ENCODE measurements at regions not wholly inside any gene's neighbourhood (a gene's known extent, or its start where the extent isn't known, plus 50 kb on each side); places are given as distances from the start of the nearest gene placed in this dataset.
"Not testable (repeated sequence)": the region's sequence is repeated elsewhere in the genome, so short reads cannot be mapped to it uniquely, and the experiment has no call there.

DNA sequence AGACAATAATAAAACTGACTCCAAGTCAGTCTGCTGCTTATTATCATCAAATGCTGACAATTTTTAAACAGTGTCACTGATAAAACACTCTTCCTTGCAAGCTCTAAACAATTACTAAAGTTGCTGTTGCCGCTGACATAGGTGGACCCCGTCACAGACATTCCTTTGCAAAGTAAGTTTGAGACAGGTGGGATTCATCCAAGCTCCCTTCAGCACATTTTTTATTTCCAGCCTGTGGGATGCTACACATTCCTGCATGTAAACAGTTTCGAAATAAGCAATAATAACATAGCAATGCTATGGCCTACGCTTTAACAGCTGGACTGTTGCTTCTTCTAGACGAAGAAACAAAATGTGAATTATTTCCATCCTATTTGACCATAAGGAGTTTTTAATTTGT, 85.4 kb upstream of the HIF1A start:
- in situ Hi-C loops (cut with MboI; ENCODE audit: low sequenced_read_pairs, unreplicated experiment): no loop called here
- TF ChIP-seq, protein P1, sequence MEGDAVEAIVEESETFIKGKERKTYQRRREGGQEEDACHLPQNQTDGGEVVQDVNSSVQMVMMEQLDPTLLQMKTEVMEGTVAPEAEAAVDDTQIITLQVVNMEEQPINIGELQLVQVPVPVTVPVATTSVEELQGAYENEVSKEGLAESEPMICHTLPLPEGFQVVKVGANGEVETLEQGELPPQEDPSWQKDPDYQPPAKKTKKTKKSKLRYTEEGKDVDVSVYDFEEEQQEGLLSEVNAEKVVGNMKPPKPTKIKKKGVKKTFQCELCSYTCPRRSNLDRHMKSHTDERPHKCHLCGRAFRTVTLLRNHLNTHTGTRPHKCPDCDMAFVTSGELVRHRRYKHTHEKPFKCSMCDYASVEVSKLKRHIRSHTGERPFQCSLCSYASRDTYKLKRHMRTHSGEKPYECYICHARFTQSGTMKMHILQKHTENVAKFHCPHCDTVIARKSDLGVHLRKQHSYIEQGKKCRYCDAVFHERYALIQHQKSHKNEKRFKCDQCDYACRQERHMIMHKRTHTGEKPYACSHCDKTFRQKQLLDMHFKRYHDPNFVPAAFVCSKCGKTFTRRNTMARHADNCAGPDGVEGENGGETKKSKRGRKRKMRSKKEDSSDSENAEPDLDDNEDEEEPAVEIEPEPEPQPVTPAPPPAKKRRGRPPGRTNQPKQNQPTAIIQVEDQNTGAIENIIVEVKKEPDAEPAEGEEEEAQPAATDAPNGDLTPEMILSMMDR (IDR thresholded peaks at IDR 0.05; ENCODE audit: borderline replicate concordance, control extremely low read depth, extremely low read depth, insufficient read depth, missing control alignments): no peak
- no peak for DNase-seq (ENCODE audit: low spot score)

DNA sequence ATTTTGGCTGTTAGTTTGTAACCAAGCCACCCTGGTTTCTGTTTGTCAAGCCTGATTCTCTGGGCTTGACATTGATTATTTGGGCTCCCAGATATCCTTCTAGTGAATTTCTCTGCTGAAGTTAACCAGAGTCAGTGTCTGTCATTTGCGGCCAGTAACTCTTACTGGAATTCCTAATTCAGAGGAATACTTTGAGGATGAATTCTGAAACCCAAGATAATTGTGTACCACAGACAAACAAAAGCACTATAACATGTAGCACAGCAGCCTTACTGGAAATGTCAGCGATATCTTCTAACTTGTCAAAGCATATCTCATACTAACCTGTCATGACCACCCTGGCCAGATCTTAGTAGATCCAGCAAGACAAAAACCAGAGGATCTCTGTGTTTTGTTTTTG, 84.4 kb upstream of the HIF1A start:
- no peak for DNase-seq (ENCODE audit: low spot score)
- in situ Hi-C loops (cut with MboI; ENCODE audit: low sequenced_read_pairs, unreplicated experiment): no loop called here
- TF ChIP-seq, protein P1 (IDR thresholded peaks at IDR 0.05; ENCODE audit: borderline replicate concordance, control extremely low read depth, extremely low read depth, insufficient read depth, missing control alignments): no peak

DNA sequence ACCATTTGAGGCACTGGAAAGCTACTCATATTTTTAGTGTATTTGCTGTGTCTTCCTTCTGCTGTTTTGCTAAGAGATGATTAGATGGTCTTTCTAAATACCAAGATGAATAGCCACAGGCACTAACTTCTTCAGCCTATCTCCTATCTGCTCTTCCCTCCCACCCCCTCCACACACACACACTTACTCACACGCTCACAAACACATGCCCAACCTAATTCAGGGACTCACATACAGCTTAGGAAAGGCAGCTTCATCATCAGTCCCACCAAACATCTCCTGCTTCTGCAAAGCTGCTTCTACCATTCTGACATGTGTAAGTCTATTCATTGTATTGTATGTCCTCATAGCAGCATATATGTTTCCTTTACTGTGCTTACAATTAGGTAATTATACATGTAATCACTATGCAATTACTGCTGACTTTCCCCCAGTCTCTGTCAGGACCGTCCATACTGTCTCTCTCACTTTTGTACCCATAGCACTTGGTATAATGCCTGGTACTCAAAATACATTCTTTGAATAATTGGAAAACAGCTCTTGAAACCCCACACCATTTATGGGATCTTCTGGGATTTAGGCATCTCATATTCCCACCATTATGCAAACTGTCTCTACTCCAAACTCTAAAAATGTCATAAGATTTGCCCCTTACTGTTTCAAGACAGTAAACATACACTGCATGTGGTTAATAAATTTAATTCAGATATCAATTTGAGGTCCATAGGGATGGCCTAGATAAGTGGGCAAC, 83.3 kb upstream of the HIF1A start:
- in situ Hi-C loops (cut with MboI; ENCODE audit: low sequenced_read_pairs, unreplicated experiment): no loop called here
- TF ChIP-seq, protein P1 (IDR thresholded peaks at IDR 0.05; ENCODE audit: borderline replicate concordance, control extremely low read depth, extremely low read depth, insufficient read depth, missing control alignments): no peak
- no peak for DNase-seq (ENCODE audit: low spot score)

DNA sequence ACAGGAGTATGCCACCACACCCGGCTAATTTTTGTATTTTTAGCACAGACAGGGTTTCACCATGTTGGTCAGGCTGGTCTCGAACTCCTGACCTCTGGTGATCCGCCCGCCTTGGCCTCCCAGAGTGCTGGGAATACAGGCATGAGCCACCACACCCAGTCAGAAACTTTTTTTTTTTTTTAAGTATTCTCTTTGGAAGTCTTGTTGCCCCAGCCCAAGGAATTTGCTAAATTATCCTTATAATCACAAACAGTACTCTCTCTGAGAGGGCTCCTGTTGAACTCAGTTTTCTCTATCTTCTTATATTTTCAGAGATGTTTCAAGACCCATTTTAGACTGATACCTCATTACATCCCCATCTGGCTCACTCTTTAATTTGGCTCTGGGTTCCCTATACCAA, 82.3 kb upstream of the HIF1A start:
- DNase-seq (ENCODE audit: low spot score); in situ Hi-C loops (cut with MboI; ENCODE audit: low sequenced_read_pairs, unreplicated experiment): not testable (repeated sequence)

DNA sequence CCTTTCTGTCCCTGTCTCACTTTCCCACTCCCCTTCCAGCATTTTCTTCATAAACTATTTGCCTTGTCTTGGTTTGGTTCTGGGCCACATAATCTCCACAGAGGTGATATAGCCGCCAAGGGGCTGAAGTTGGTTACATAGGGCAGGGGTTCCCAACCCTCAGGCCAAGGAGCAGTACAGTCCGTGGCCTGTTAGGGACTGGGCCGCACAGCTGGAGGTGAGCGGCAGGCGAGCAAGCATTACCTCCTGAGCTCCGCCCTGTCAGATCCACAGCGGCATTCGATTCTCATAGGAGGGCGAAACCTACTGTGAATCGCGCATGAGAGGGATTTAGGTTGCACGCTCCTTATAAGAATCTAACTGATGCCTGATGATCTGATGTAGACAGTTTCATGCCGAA, 80.6 kb upstream of the HIF1A start:
- in situ Hi-C loops (cut with MboI; ENCODE audit: low sequenced_read_pairs, unreplicated experiment): no loop called here
- TF ChIP-seq, protein P1 (IDR thresholded peaks at IDR 0.05; ENCODE audit: borderline replicate concordance, control extremely low read depth, extremely low read depth, insufficient read depth, missing control alignments): no peak
- DNase-seq (ENCODE audit: low spot score): no peak

DNA sequence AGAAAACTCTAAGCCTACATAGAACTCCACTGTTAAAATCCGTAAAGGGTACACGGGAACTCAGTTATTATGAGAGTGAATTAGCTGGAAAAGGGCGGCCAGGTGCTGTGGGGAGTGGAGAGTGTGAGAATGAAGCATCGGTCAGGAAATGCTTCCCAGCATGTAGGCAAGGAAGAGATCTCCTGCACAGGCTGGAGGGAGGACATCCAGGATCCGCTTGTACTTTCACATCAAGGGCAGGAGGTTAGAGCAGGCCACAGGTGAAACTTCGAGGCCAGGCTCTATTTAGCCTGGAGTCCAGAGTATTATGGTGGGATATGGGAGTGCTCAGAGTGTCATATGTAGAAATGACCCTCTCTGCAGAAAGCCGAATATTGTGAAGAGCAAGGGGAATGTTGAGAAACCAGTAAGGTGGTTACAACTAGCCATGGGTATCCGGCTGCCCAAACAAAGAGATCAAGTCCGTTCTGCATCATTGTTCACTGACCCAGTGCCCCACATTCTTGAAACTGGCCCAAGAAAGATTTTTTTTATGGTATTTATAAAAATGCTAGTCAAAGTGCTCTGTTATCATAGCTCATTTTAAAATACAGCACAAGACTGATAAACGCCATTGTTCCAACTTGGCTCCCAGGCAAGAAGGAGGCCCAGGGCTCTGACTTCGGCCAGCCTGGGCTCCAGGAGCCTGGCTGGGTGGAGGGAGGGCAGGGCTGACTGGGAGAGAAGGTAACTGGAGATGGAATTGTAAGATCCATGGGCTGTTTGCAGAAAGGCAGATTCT, 79.4 kb upstream of the HIF1A start:
- TF ChIP-seq, protein P1 (IDR thresholded peaks at IDR 0.05; ENCODE audit: borderline replicate concordance, control extremely low read depth, extremely low read depth, insufficient read depth, missing control alignments): no peak
- DNase-seq (ENCODE audit: low spot score): no peak
- in situ Hi-C loops (cut with MboI; ENCODE audit: low sequenced_read_pairs, unreplicated experiment): no loop called here

DNA sequence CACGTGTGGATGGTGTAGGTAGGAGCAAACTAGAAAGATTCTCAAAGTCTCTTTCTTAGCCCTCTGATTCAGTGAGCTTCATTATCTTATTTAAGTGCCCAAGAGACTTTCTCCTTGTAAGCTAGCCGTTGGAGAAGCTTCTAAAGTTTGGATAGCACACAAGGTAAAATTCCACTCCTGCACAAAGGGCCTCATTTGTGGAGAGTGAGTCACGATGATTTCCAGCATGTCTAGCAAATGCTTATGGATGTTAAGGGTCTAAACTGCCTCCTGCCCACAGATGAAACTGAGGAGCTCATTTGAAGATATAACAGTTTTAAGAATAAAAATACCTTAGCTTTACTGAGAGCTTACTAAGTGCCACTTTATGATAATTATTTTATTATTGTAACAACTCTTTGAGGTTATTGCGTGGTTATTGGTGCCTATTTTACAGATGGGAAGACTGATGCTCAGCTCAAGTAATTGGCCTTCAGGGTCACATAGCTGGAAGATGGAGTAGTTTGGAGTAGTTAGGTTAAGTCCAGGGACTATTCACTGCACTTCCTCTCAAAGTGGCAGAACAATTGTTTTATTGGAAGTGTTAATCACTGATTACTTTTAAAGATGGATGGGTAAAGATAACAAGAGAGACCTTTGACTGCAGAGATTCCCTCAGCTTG, 78.7 kb upstream of the HIF1A start:
- DNase-seq (ENCODE audit: low spot score): no peak
- TF ChIP-seq, protein P1 (IDR thresholded peaks at IDR 0.05; ENCODE audit: borderline replicate concordance, control extremely low read depth, extremely low read depth, insufficient read depth, missing control alignments): no peak
- in situ Hi-C loops (cut with MboI; ENCODE audit: low sequenced_read_pairs, unreplicated experiment): no loop called here
